Bronchial epithelial cell (primary cell): ENCODE measurements at regions not wholly inside any gene's neighbourhood (a gene's known extent, or its start where the extent isn't known, plus 50 kb on each side); places are given as distances from the start of the nearest gene placed in this dataset.
A peak's percentile ranks its signal among the peaks of the same experiment; 100 is the strongest.

Experiments
- DNase-seq: peaks from one replicate; pipeline ENCODE4 v3.0.0-alpha.2; 2010; ENCODE audit warnings: low read depth
- FAIRE-seq: peaks from 2 replicates; lab custom pipeline; 2011; peaks lifted over from hg19 to GRCh38; lab: Jason Lieb, UNC
- H3K27me3 ChIP-seq: 2 replicates; pipeline ENCODE4 v1.5.1; 2011; ENCODE audit warnings: low read length; ENCODE audit not compliant: control insufficient read depth, insufficient read depth
- H3K36me3 ChIP-seq: 2 replicates; pipeline ENCODE4 v1.5.1; 2011; ENCODE audit warnings: low read length; ENCODE audit not compliant: control insufficient read depth, insufficient read depth
- H3K4me3 ChIP-seq: 2 replicates; pipeline ENCODE4 v1.5.1; 2011; ENCODE audit warnings: mild to moderate bottlenecking, low read depth, low read length, control low read depth
- CTCF ChIP-seq: IDR thresholded peaks from 2 replicates; pipeline ENCODE4 v1.5.1; 2011; ENCODE audit warnings: mild to moderate bottlenecking, moderate library complexity, low read length, control low read depth, inconsistent platforms; ENCODE audit not compliant: insufficient read depth, severe bottlenecking

GRCh38 chr1:222865718-222866117, 50.9 kb downstream of the DISP1 start:
- TF ChIP-seq CTCF: no peak
- H3K27me3 ChIP-seq: no peaks in the 10 kb centered on the region
- H3K4me3 ChIP-seq: no peak overlapping the region
- no peak for DNase-seq
- H3K36me3 ChIP-seq: no peaks in the 10 kb centered on the region
- FAIRE-seq: no peak

GRCh38 chr1:222867316-222867715, 52.5 kb downstream of the DISP1 start:
- no peak for TF ChIP-seq CTCF
- no peak overlapping the region for H3K4me3 ChIP-seq
- DNase-seq: no peak
- FAIRE-seq: no peak
- no peaks in the 10 kb centered on the region for H3K27me3 ChIP-seq
- H3K36me3 ChIP-seq: no peaks in the 10 kb centered on the region

- DNase-seq (no peak), FAIRE-seq (no peak)
- Histone ChIP-seq H3K27me3 (no peaks in the 10 kb centered on the region), H3K36me3 (no peaks in the 10 kb centered on the region), H3K4me3 (no peak overlapping the region)
- TF ChIP-seq CTCF: no peak
Measured at GRCh38 chr1:222876182-222876581, 61.3 kb downstream of the DISP1 start.

- Histone ChIP-seq H3K4me3 (no peak overlapping the region), H3K36me3 (no peaks in the 10 kb centered on the region), H3K27me3 (no peaks in the 10 kb centered on the region)
- no peak for DNase-seq
- TF ChIP-seq CTCF: no peak
- no peak for FAIRE-seq
Measured at GRCh38 chr1:222877854-222878253, 63.0 kb downstream of the DISP1 start.

- TF ChIP-seq CTCF: no peak
- FAIRE-seq (no peak), DNase-seq (peak; percentile 69)
- H3K27me3 ChIP-seq: no peaks in the 10 kb centered on the region
- H3K36me3 ChIP-seq: no peaks in the 10 kb centered on the region
- no peak overlapping the region for H3K4me3 ChIP-seq
Measured at GRCh38 chr1:222880587-222880986, 65.7 kb downstream of the DISP1 start.

- Histone ChIP-seq H3K27me3 (no peaks in the 10 kb centered on the region), H3K36me3 (no peaks in the 10 kb centered on the region), H3K4me3 (no peak overlapping the region)
- no peak for TF ChIP-seq CTCF
- no peak for FAIRE-seq
- DNase-seq: no peak
Measured at GRCh38 chr1:222886194-222886854, 71.5 kb downstream of the DISP1 start.
